GM18870 (cell line): ENCODE measurements at regions not wholly inside any gene's neighbourhood (a gene's known extent, or its start where the extent isn't known, plus 50 kb on each side); places are given as distances from the start of the nearest gene placed in this dataset.
"Not testable (repeated sequence)": the region's sequence is repeated elsewhere in the genome, so short reads cannot be mapped to it uniquely, and the experiment has no call there.

Experiments used
- ATAC-seq: cut with Tn5 transposase; IDR thresholded peaks from one replicate; pipeline ENCODE4 v1.9.1; 2021; ENCODE audit warnings: moderate library complexity; ENCODE audit not compliant: unreplicated experiment

- ATAC-seq = no peak
These were observed 129.6 kb upstream of the GOT2 start for GRCh38 chr16:58863761-58864160.

GRCh38 chr16:58863042-58863441, 128.9 kb upstream of the GOT2 start:
- no peak for ATAC-seq

GRCh38 chr16:58862334-58863021, 128.4 kb upstream of the GOT2 start:
- no peak for ATAC-seq

- no peak for ATAC-seq
These were observed 126.0 kb upstream of the GOT2 start for GRCh38 chr16:58859958-58860669.

GRCh38 chr16:58858577-58858976, 124.5 kb upstream of the GOT2 start:
- not testable (repeated sequence) for ATAC-seq

GRCh38 chr16:58855291-58855863, 121.3 kb upstream of the GOT2 start:
- no peak for ATAC-seq

GRCh38 chr16:58853854-58854791, 120.0 kb upstream of the GOT2 start:
- peak; percentile 77 for ATAC-seq

GRCh38 chr16:58850678-58851020, 116.5 kb upstream of the GOT2 start:
- ATAC-seq = no peak

GRCh38 chr16:58850019-58850677, 116.0 kb upstream of the GOT2 start:
- no peak for ATAC-seq

GRCh38 chr16:58848662-58849002, 114.5 kb upstream of the GOT2 start:
- ATAC-seq = no peak

GRCh38 chr16:58847902-58848661, 114.0 kb upstream of the GOT2 start:
- ATAC-seq = no peak

GRCh38 chr16:58846226-58846625, 112.1 kb upstream of the GOT2 start:
- not testable (repeated sequence) for ATAC-seq

GRCh38 chr16:58843675-58844074, 109.6 kb upstream of the GOT2 start:
- ATAC-seq = no peak

- peak; percentile 56 for ATAC-seq
These were observed 108.6 kb upstream of the GOT2 start for GRCh38 chr16:58842746-58843145.

- peak; percentile 71 for ATAC-seq
These were observed 108.0 kb upstream of the GOT2 start for GRCh38 chr16:58842156-58842555.

GRCh38 chr16:58837950-58838349, 103.8 kb upstream of the GOT2 start:
- no peak for ATAC-seq

- no peak for ATAC-seq
These were observed 102.3 kb upstream of the GOT2 start for GRCh38 chr16:58836427-58836826.

GRCh38 chr16:58832386-58832895, 98.3 kb upstream of the GOT2 start:
- no peak for ATAC-seq

GRCh38 chr16:58831386-58831785, 97.3 kb upstream of the GOT2 start:
- no peak for ATAC-seq
